Activated CD8-positive, alpha-beta T cell treated with anti-CD3 and anti-CD28 coated beads for 36 hours (primary cell): ENCODE measurements at regions not wholly inside any gene's neighbourhood (a gene's known extent, or its start where the extent isn't known, plus 50 kb on each side); places are given as distances from the start of the nearest gene placed in this dataset.
"Not testable (repeated sequence)": the region's sequence is repeated elsewhere in the genome, so short reads cannot be mapped to it uniquely, and the experiment has no call there.

Source experiments
- ATAC-seq: fragments of 200-7000 bp; cut with Tn5 transposase; one replicate; pipeline ENCODE4 v1.10.0; 2021; ENCODE audit warnings: mild to moderate bottlenecking, moderate library complexity
- CTCF ChIA-PET: fragments of 350-600 bp; sonication (Branson Sonifier 250); formaldehyde crosslinking; loops from one replicate; lab custom pipeline; 2021; ENCODE audit warnings: antibody characterized with exemption; lab: Charles Lee
- POLR2A ChIA-PET: fragments of 350-600 bp; sonication (Branson Sonifier 250); formaldehyde crosslinking; loops from one replicate; lab custom pipeline; 2021; ENCODE audit warnings: antibody characterized with exemption; lab: Charles Lee
- DNase-seq: peaks from one replicate; pipeline ENCODE4 v3.0.0-alpha.2; 2020
- H3K27ac Mint-ChIP-seq: one replicate; pipeline ENCODE4 v1.8.0; 2021; ENCODE audit warnings: mild to moderate bottlenecking, mixed read lengths
- H3K27me3 Mint-ChIP-seq: one replicate; pipeline ENCODE4 v1.8.0; 2021; ENCODE audit warnings: mixed read lengths
- H3K36me3 Mint-ChIP-seq: one replicate; pipeline ENCODE4 v1.8.0; 2021; ENCODE audit warnings: low read depth, mixed read lengths
- H3K4me1 Mint-ChIP-seq: one replicate; pipeline ENCODE4 v1.8.0; 2021; ENCODE audit warnings: low read depth, mixed read lengths
- H3K4me3 Mint-ChIP-seq: one replicate; pipeline ENCODE4 v1.8.0; 2021; ENCODE audit warnings: mild to moderate bottlenecking, moderate library complexity, mixed read lengths
- H3K9me3 Mint-ChIP-seq: one replicate; pipeline ENCODE4 v1.8.0; 2021; ENCODE audit warnings: mixed read lengths
- CTCF ChIP-seq: fragments of 200-600 bp; IDR thresholded peaks from one replicate; pipeline ENCODE4 v1.8.0; 2022; ENCODE audit warnings: antibody characterized with exemption, mild to moderate bottlenecking
- intact Hi-C: fragments of 100-400 bp; cut with micrococcal nuclease; formaldehyde crosslinking; loops from one replicate; pipeline ENCODE4 v1.10.0; 2022

GRCh38 chr2:129203331-129203730, 776.1 kb upstream of the RAB6C start:
- POLR2A ChIA-PET: no interaction called here
- H3K27ac Mint-ChIP-seq: no peak overlapping the region
- H3K27me3 Mint-ChIP-seq: no peaks in the 10 kb centered on the region
- H3K4me3 Mint-ChIP-seq: no peak overlapping the region
- no peak for TF ChIP-seq CTCF
- DNase-seq: no peak
- CTCF ChIA-PET: no interaction called here
- intact Hi-C loops: no loop called here
- H3K4me1 Mint-ChIP-seq: no peaks in the 10 kb centered on the region
- peaks cover 1% of the 10 kb centered on the region for H3K9me3 Mint-ChIP-seq
- no peak for ATAC-seq
- H3K36me3 Mint-ChIP-seq: no peaks in the 10 kb centered on the region

GRCh38 chr2:129204581-129204980, 774.9 kb upstream of the RAB6C start:
- H3K4me3 Mint-ChIP-seq, CTCF ChIA-PET, ATAC-seq, intact Hi-C loops, H3K36me3 Mint-ChIP-seq, POLR2A ChIA-PET, H3K27ac Mint-ChIP-seq, H3K9me3 Mint-ChIP-seq, H3K27me3 Mint-ChIP-seq, H3K4me1 Mint-ChIP-seq, DNase-seq: not testable (repeated sequence)

GRCh38 chr2:129205176-129205575, 774.3 kb upstream of the RAB6C start:
- no peak for TF ChIP-seq CTCF
- H3K4me1 Mint-ChIP-seq: no peaks in the 10 kb centered on the region
- ATAC-seq (no peak), DNase-seq (no peak)
- H3K27ac Mint-ChIP-seq: no peak overlapping the region
- no peak overlapping the region for H3K4me3 Mint-ChIP-seq
- H3K36me3 Mint-ChIP-seq: no peaks in the 10 kb centered on the region
- H3K9me3 Mint-ChIP-seq: peaks cover 1% of the 10 kb centered on the region
- intact Hi-C loops: no loop called here
- POLR2A ChIA-PET: no interaction called here
- H3K27me3 Mint-ChIP-seq: no peaks in the 10 kb centered on the region
- CTCF ChIA-PET: no interaction called here

GRCh38 chr2:129205766-129206165, 773.7 kb upstream of the RAB6C start:
- DNase-seq: no peak
- no peak for ATAC-seq
- Mint-ChIP-seq H3K4me1 (no peaks in the 10 kb centered on the region), H3K27ac (no peak overlapping the region), H3K9me3 (peaks cover 1% of the 10 kb centered on the region), H3K36me3 (no peaks in the 10 kb centered on the region), H3K4me3 (no peak overlapping the region), H3K27me3 (no peaks in the 10 kb centered on the region)
- ChIA-PET CTCF (no interaction called here), POLR2A (no interaction called here)
- intact Hi-C loops: no loop called here
- TF ChIP-seq CTCF: no peak

- Mint-ChIP-seq H3K4me1 (no peaks in the 10 kb centered on the region), H3K4me3 (no peak overlapping the region), H3K9me3 (no peaks in the 10 kb centered on the region), H3K27ac (no peak overlapping the region), H3K27me3 (peaks cover 2% of the 10 kb centered on the region), H3K36me3 (no peaks in the 10 kb centered on the region)
- intact Hi-C loops: no loop called here
- ChIA-PET POLR2A (no interaction called here), CTCF (no interaction called here)
- TF ChIP-seq CTCF: no peak
- ATAC-seq: no peak
- no peak for DNase-seq
Observed at GRCh38 chr2:129212299-129212958, 767.0 kb upstream of the RAB6C start.

GRCh38 chr2:129224022-129224421, 755.4 kb upstream of the RAB6C start:
- Mint-ChIP-seq H3K36me3 (no peaks in the 10 kb centered on the region), H3K4me1 (no peaks in the 10 kb centered on the region), H3K27me3 (no peaks in the 10 kb centered on the region), H3K27ac (no peak overlapping the region), H3K4me3 (no peak overlapping the region), H3K9me3 (no peaks in the 10 kb centered on the region)
- TF ChIP-seq CTCF: no peak
- ATAC-seq (no peak), DNase-seq (no peak)
- POLR2A ChIA-PET: no interaction called here
- CTCF ChIA-PET: no interaction called here
- intact Hi-C loops: no loop called here
